HG03460 (cell line): ENCODE measurements at regions not wholly inside any gene's neighbourhood (a gene's known extent, or its start where the extent isn't known, plus 50 kb on each side); places are given as distances from the start of the nearest gene placed in this dataset.

Experiments
- ATAC-seq: cut with Tn5 transposase; IDR thresholded peaks from one replicate; pipeline ENCODE4 v1.9.1; 2021; ENCODE audit not compliant: unreplicated experiment

- no peak for ATAC-seq
Measured at GRCh38 chr12:42696406-42697149, 107.0 kb upstream of the PRICKLE1 start.

- no peak for ATAC-seq
Measured at GRCh38 chr12:42695490-42695995, 106.0 kb upstream of the PRICKLE1 start.

- ATAC-seq: no peak
Measured at GRCh38 chr12:42692749-42693148, 103.2 kb upstream of the PRICKLE1 start.

- ATAC-seq: no peak
Measured at GRCh38 chr12:42691991-42692557, 102.5 kb upstream of the PRICKLE1 start.

GRCh38 chr12:42690264-42690663, 100.7 kb upstream of the PRICKLE1 start:
- ATAC-seq: no peak

GRCh38 chr12:42689699-42690098, 100.2 kb upstream of the PRICKLE1 start:
- ATAC-seq: no peak

GRCh38 chr12:42686514-42687172, 97.1 kb upstream of the PRICKLE1 start:
- no peak for ATAC-seq

- ATAC-seq: no peak
Measured at GRCh38 chr12:42684802-42685071, 95.2 kb upstream of the PRICKLE1 start.

- no peak for ATAC-seq
Measured at GRCh38 chr12:42683933-42684801, 94.6 kb upstream of the PRICKLE1 start.

- no peak for ATAC-seq
Measured at GRCh38 chr12:42683266-42683665, 93.7 kb upstream of the PRICKLE1 start.

GRCh38 chr12:42679466-42679865, 89.9 kb upstream of the PRICKLE1 start:
- ATAC-seq: no peak

- ATAC-seq: no peak
Measured at GRCh38 chr12:42677461-42677860, 87.9 kb upstream of the PRICKLE1 start.

- no peak for ATAC-seq
Measured at GRCh38 chr12:42673535-42673934, 84.0 kb upstream of the PRICKLE1 start.

GRCh38 chr12:42670719-42671118, 81.2 kb upstream of the PRICKLE1 start:
- no peak for ATAC-seq

GRCh38 chr12:42669553-42669952, 80.0 kb upstream of the PRICKLE1 start:
- no peak for ATAC-seq

GRCh38 chr12:42666671-42667243, 77.2 kb upstream of the PRICKLE1 start:
- ATAC-seq: no peak

GRCh38 chr12:42663621-42664020, 74.1 kb upstream of the PRICKLE1 start:
- no peak for ATAC-seq

GRCh38 chr12:42660968-42661937, 71.7 kb upstream of the PRICKLE1 start:
- no peak for ATAC-seq

- ATAC-seq: no peak
Measured at GRCh38 chr12:42660117-42660516, 70.6 kb upstream of the PRICKLE1 start.

GRCh38 chr12:42652048-42652447, 62.5 kb upstream of the PRICKLE1 start:
- ATAC-seq: no peak
